Gastroesophageal sphincter (tissue), 3 donors: ENCODE measurements at regions not wholly inside any gene's neighbourhood (a gene's known extent, or its start where the extent isn't known, plus 50 kb on each side); places are given as distances from the start of the nearest gene placed in this dataset.

Experiments
- CTCF ChIP-seq, 4 experiments: fragments of 200-600 bp in 2 of 4; fragments of 450-650 bp in 2 of 4; sonication (generic) in 1 of 4; IDR thresholded peaks; one replicate each; pipeline ENCODE4 v1.5.1; 2017 to 2019; ENCODE audit warnings: antibody characterized with exemption in 4 of 4, mild to moderate bottlenecking in 2 of 4, moderate library complexity in 2 of 4
- POLR2A ChIP-seq, 2 donors: fragments of 450-650 bp; IDR thresholded peaks; one replicate each; pipeline ENCODE4 v1.6.1; 2017; ENCODE audit warnings: antibody characterized with exemption in 2 of 2, mild to moderate bottlenecking in 2 of 2, moderate library complexity in 1 of 2

- TF ChIP-seq POLR2A (IDR thresholded peaks at IDR 0.05) (no peak), CTCF (IDR thresholded peaks at IDR 0.05) (no peak)
Measured at GRCh38 chr2:118730405-118730804, 117.0 kb downstream of the EN1 start.
